GM18507 (cell line): ENCODE measurements at regions not wholly inside any gene's neighbourhood (a gene's known extent, or its start where the extent isn't known, plus 50 kb on each side); places are given as distances from the start of the nearest gene placed in this dataset.

Source experiments
- DNase-seq: peaks from one replicate; pipeline ENCODE4 v3.0.0; 2011; ENCODE audit warnings: low read depth; ENCODE audit not compliant: insufficient read length; ENCODE audit errors: extremely low spot score
- FAIRE-seq: peaks from 2 replicates; lab custom pipeline; 2011; peaks lifted over from hg19 to GRCh38; lab: Jason Lieb, UNC

GRCh38 chr15:62426387-62426956 is 261.4 kb upstream of the C2CD4B start:
- no peak for FAIRE-seq
- DNase-seq: no peak

- FAIRE-seq (no peak), DNase-seq (no peak)
Measured at GRCh38 chr15:62428259-62428658, 263.2 kb upstream of the C2CD4B start.

GRCh38 chr15:62428851-62429598 is 263.9 kb upstream of the C2CD4B start:
- FAIRE-seq (no peak), DNase-seq (no peak)

- FAIRE-seq (no peak), DNase-seq (no peak)
Measured at GRCh38 chr15:62430056-62430455, 265.0 kb upstream of the C2CD4B start.

- FAIRE-seq: no peak
- DNase-seq: no peak
Measured at GRCh38 chr15:62430552-62430951, 265.5 kb upstream of the C2CD4B start.

- no peak for DNase-seq
- FAIRE-seq: no peak
Measured at GRCh38 chr15:62431008-62431797, 266.1 kb upstream of the C2CD4B start.

- DNase-seq (no peak), FAIRE-seq (no peak)
Measured at GRCh38 chr15:62431817-62432216, 266.7 kb upstream of the C2CD4B start.

GRCh38 chr15:62432702-62433398 is 267.8 kb upstream of the C2CD4B start:
- no peak for FAIRE-seq

GRCh38 chr15:62436235-62436634 is 271.1 kb upstream of the C2CD4B start:
- FAIRE-seq (no peak), DNase-seq (no peak)

More at GRCh38 chr15:62432702-62433398, 267.8 kb upstream of the C2CD4B start:
- no peak for DNase-seq

- FAIRE-seq (no peak), DNase-seq (no peak)
Measured at GRCh38 chr15:62437753-62438152, 272.7 kb upstream of the C2CD4B start.

- FAIRE-seq (no peak), DNase-seq (no peak)
Measured at GRCh38 chr15:62439543-62440016, 274.5 kb upstream of the C2CD4B start.

- FAIRE-seq (no peak), DNase-seq (no peak)
Measured at GRCh38 chr15:62440362-62441105, 275.4 kb upstream of the C2CD4B start.

GRCh38 chr15:62444104-62445022 is 279.3 kb upstream of the C2CD4B start:
- FAIRE-seq: no peak
- DNase-seq: no peak

GRCh38 chr15:62445244-62445643 is 280.2 kb upstream of the C2CD4B start:
- DNase-seq: no peak
- FAIRE-seq: no peak

- DNase-seq (no peak), FAIRE-seq (no peak)
Measured at GRCh38 chr15:62446984-62447383, 281.9 kb upstream of the C2CD4B start.

- no peak for FAIRE-seq
- DNase-seq: no peak
Measured at GRCh38 chr15:62447742-62448141, 282.7 kb upstream of the C2CD4B start.

GRCh38 chr15:62449638-62450037 is 284.6 kb upstream of the C2CD4B start:
- FAIRE-seq: no peak
- no peak for DNase-seq

- DNase-seq (no peak), FAIRE-seq (no peak)
Measured at GRCh38 chr15:62450061-62450460, 285.0 kb upstream of the C2CD4B start.
